Epithelial cell of esophagus (primary cell): ENCODE measurements at regions not wholly inside any gene's neighbourhood (a gene's known extent, or its start where the extent isn't known, plus 50 kb on each side); places are given as distances from the start of the nearest gene placed in this dataset.

Experiments used
- DNase-seq: peaks from one replicate; pipeline ENCODE4 v3.0.0; 2010; ENCODE audit warnings: low read depth
- H3K4me3 ChIP-seq: 2 replicates; pipeline ENCODE4 v1.5.1; 2011; ENCODE audit warnings: mild to moderate bottlenecking, low read length, control low read depth
- CTCF ChIP-seq: IDR thresholded peaks from 2 replicates; pipeline ENCODE4 v1.5.1; 2011; ENCODE audit warnings: low read depth, mild to moderate bottlenecking, low read length, control low read depth, inconsistent platforms; ENCODE audit not compliant: insufficient read depth; ENCODE audit errors: missing control alignments

- no peak overlapping the region for H3K4me3 ChIP-seq
- DNase-seq: no peak
- no peak for TF ChIP-seq CTCF
Observed at GRCh38 chr4:153034681-153035080, 98.6 kb downstream of the FHDC1 start.

GRCh38 chr4:153036931-153037482, 100.9 kb downstream of the FHDC1 start:
- no peak for TF ChIP-seq CTCF
- H3K4me3 ChIP-seq: no peak overlapping the region
- peak; percentile 81 for DNase-seq

GRCh38 chr4:153038623-153039311, 102.6 kb downstream of the FHDC1 start:
- no peak overlapping the region for H3K4me3 ChIP-seq
- DNase-seq: no peak
- no peak for TF ChIP-seq CTCF

GRCh38 chr4:153039542-153040185, 103.5 kb downstream of the FHDC1 start:
- no peak for TF ChIP-seq CTCF
- no peak for DNase-seq
- H3K4me3 ChIP-seq: no peak overlapping the region

GRCh38 chr4:153040677-153041076, 104.6 kb downstream of the FHDC1 start:
- no peak overlapping the region for H3K4me3 ChIP-seq
- DNase-seq: no peak
- no peak for TF ChIP-seq CTCF

GRCh38 chr4:153044036-153044435, 107.9 kb downstream of the FHDC1 start:
- no peak for TF ChIP-seq CTCF
- no peak for DNase-seq
- H3K4me3 ChIP-seq: no peak overlapping the region
